D721Med (cell line): ENCODE measurements at regions not wholly inside any gene's neighbourhood (a gene's known extent, or its start where the extent isn't known, plus 50 kb on each side); places are given as distances from the start of the nearest gene placed in this dataset.
A peak's percentile ranks its signal among the peaks of the same experiment; 100 is the strongest.

Experiments used
- DNase-seq: peaks from one replicate; pipeline ENCODE4 v3.0.0; 2011; ENCODE audit warnings: low spot score; ENCODE audit not compliant: insufficient read length
- FAIRE-seq: peaks from 2 replicates; lab custom pipeline; 2011; peaks lifted over from hg19 to GRCh38; lab: Jason Lieb, UNC
- CTCF ChIP-seq: IDR thresholded peaks from 2 replicates; pipeline ENCODE4 v1.5.1; 2012; ENCODE audit warnings: mild to moderate bottlenecking, control low read depth; ENCODE audit not compliant: insufficient read depth; ENCODE audit errors: missing control alignments

- no peak for TF ChIP-seq CTCF
- FAIRE-seq (no peak), DNase-seq (no peak)
These were observed 420.5 kb upstream of the ONECUT1 start for GRCh38 chr15:53210653-53211052.

GRCh38 chr15:53209396-53210042 is 419.4 kb upstream of the ONECUT1 start:
- no peak for TF ChIP-seq CTCF
- no peak for DNase-seq
- no peak for FAIRE-seq

GRCh38 chr15:53208751-53209150 is 418.6 kb upstream of the ONECUT1 start:
- DNase-seq (no peak), FAIRE-seq (no peak)
- no peak for TF ChIP-seq CTCF

- no peak for FAIRE-seq
- TF ChIP-seq CTCF: no peak
- no peak for DNase-seq
These were observed 413.3 kb upstream of the ONECUT1 start for GRCh38 chr15:53203454-53203853.

- FAIRE-seq: no peak
- TF ChIP-seq CTCF: no peak
- DNase-seq: no peak
These were observed 412.7 kb upstream of the ONECUT1 start for GRCh38 chr15:53202876-53203275.

- DNase-seq (peak; percentile 24), FAIRE-seq (no peak)
- peak; percentile 82 for TF ChIP-seq CTCF
These were observed 407.3 kb upstream of the ONECUT1 start for GRCh38 chr15:53197426-53197839.

- DNase-seq: no peak
- no peak for FAIRE-seq
- TF ChIP-seq CTCF: no peak
These were observed 406.7 kb upstream of the ONECUT1 start for GRCh38 chr15:53196788-53197187.
